Vagina (tissue), 2 donors: ENCODE measurements at regions not wholly inside any gene's neighbourhood (a gene's known extent, or its start where the extent isn't known, plus 50 kb on each side); places are given as distances from the start of the nearest gene placed in this dataset.

Experiments
- DNase-seq, 2 donors: peaks; one replicate each; pipeline ENCODE4 v3.0.0-alpha.2; 2017; ENCODE audit errors: extremely low spot score in 2 of 2
- H3K27ac ChIP-seq: fragments of 200-600 bp; sonication (generic); one replicate; pipeline ENCODE4 v1.5.1; 2019
- H3K27me3 ChIP-seq: fragments of 200-600 bp; sonication (generic); one replicate; pipeline ENCODE4 v1.5.1; 2019
- H3K36me3 ChIP-seq, 2 donors: fragments of 200-600 bp; sonication (generic); one replicate each; pipeline ENCODE4 v1.5.1; 2017 to 2019
- H3K4me1 ChIP-seq: fragments of 200-600 bp; sonication (generic); one replicate; pipeline ENCODE4 v1.5.1; 2019
- H3K4me3 ChIP-seq, 2 donors: fragments of 200-600 bp; sonication (generic); 1 replicate in 1 of 2; 2 replicates in 1 of 2; pipeline ENCODE4 v1.5.1; 2016 to 2019
- H3K9me3 ChIP-seq: fragments of 200-600 bp; sonication (generic); one replicate; pipeline ENCODE4 v1.5.1; 2019
- CTCF ChIP-seq, 3 experiments: fragments of 450-650 bp in 2 of 3; fragments of 200-600 bp in 1 of 3; sonication (generic) in 1 of 3; IDR thresholded peaks; one replicate each; pipeline ENCODE4 v1.5.1; 2017 to 2019; ENCODE audit warnings: antibody characterized with exemption in 3 of 3, mild to moderate bottlenecking in 2 of 3, moderate library complexity in 2 of 3
- POLR2A ChIP-seq, 2 donors: fragments of 450-650 bp; IDR thresholded peaks; one replicate each; pipeline ENCODE4 v1.6.1; 2017; ENCODE audit warnings: antibody characterized with exemption in 2 of 2, mild to moderate bottlenecking in 2 of 2, moderate library complexity in 2 of 2
- POLR2AphosphoS5 ChIP-seq, 2 donors: sonication (generic); formaldehyde crosslinking; IDR thresholded peaks; one replicate each; pipeline ENCODE4 v1.9.0; 2017; ENCODE audit warnings: antibody characterized with exemption in 2 of 2, mild to moderate bottlenecking in 2 of 2, low read depth in 1 of 2; ENCODE audit not compliant: insufficient read depth in 1 of 2
- intact Hi-C: fragments of 100-400 bp; cut with DNase I; formaldehyde crosslinking; loops from one replicate; pipeline ENCODE4 v1.15.1; 2023

- no peak for DNase-seq
- intact Hi-C loops: no loop called here
- TF ChIP-seq POLR2AphosphoS5 (IDR thresholded peaks at IDR 0.05; ENCODE audit: insufficient read depth in 1 of 2, low read depth in 1 of 2) (no peak), POLR2A (IDR thresholded peaks at IDR 0.05) (no peak), CTCF (IDR thresholded peaks at IDR 0.05) (no peak)
Measured at GRCh38 chr22:47460861-47461260, 698.4 kb downstream of the TBC1D22A start.

GRCh38 chr22:47460176-47460575, 697.7 kb downstream of the TBC1D22A start:
- TF ChIP-seq POLR2A (IDR thresholded peaks at IDR 0.05): no peak
- no peak for TF ChIP-seq POLR2AphosphoS5 (IDR thresholded peaks at IDR 0.05; ENCODE audit: insufficient read depth in 1 of 2, low read depth in 1 of 2)
- no peak for TF ChIP-seq CTCF (IDR thresholded peaks at IDR 0.05)
- Histone ChIP-seq H3K27ac (no peak overlapping the region), H3K36me3 (no peaks in the 10 kb centered on the region), H3K9me3 (no peaks in the 10 kb centered on the region), H3K27me3 (no peaks in the 10 kb centered on the region), H3K4me1 (no peaks in the 10 kb centered on the region), H3K4me3 (no peak overlapping the region)
- no peak for DNase-seq
- intact Hi-C loops: no loop called here

More at GRCh38 chr22:47460861-47461260, 698.4 kb downstream of the TBC1D22A start:
- H3K36me3 ChIP-seq: no peaks in the 10 kb centered on the region
- no peak overlapping the region for H3K4me3 ChIP-seq
- H3K27ac ChIP-seq: no peak overlapping the region
- no peaks in the 10 kb centered on the region for H3K4me1 ChIP-seq
- no peaks in the 10 kb centered on the region for H3K27me3 ChIP-seq
- no peaks in the 10 kb centered on the region for H3K9me3 ChIP-seq

GRCh38 chr22:47458348-47458747, 695.9 kb downstream of the TBC1D22A start:
- Histone ChIP-seq H3K27ac (no peak overlapping the region), H3K4me3 (no peak overlapping the region), H3K9me3 (no peaks in the 10 kb centered on the region), H3K4me1 (no peaks in the 10 kb centered on the region), H3K27me3 (no peaks in the 10 kb centered on the region), H3K36me3 (no peaks in the 10 kb centered on the region)
- TF ChIP-seq CTCF (IDR thresholded peaks at IDR 0.05) (no peak), POLR2A (IDR thresholded peaks at IDR 0.05) (no peak), POLR2AphosphoS5 (IDR thresholded peaks at IDR 0.05; ENCODE audit: insufficient read depth in 1 of 2, low read depth in 1 of 2) (no peak)
- DNase-seq: peak in 1 of 2 donors; percentile 52
- intact Hi-C loops: no loop called here

GRCh38 chr22:47457509-47458300, 695.3 kb downstream of the TBC1D22A start:
- Histone ChIP-seq H3K36me3 (no peaks in the 10 kb centered on the region), H3K27ac (no peak overlapping the region), H3K4me3 (no peak overlapping the region), H3K9me3 (no peaks in the 10 kb centered on the region), H3K27me3 (no peaks in the 10 kb centered on the region), H3K4me1 (no peaks in the 10 kb centered on the region)
- peak in 1 of 2 donors; percentile 52 for DNase-seq
- intact Hi-C loops: no loop called here
- no peak for TF ChIP-seq POLR2AphosphoS5 (IDR thresholded peaks at IDR 0.05; ENCODE audit: insufficient read depth in 1 of 2, low read depth in 1 of 2)
- no peak for TF ChIP-seq CTCF (IDR thresholded peaks at IDR 0.05)
- TF ChIP-seq POLR2A (IDR thresholded peaks at IDR 0.05): no peak

GRCh38 chr22:47457021-47457420, 694.6 kb downstream of the TBC1D22A start:
- H3K27me3 ChIP-seq: no peaks in the 10 kb centered on the region
- no peak overlapping the region for H3K4me3 ChIP-seq
- DNase-seq: peak; percentile 54 to 85
- TF ChIP-seq CTCF (IDR thresholded peaks at IDR 0.05) (no peak), POLR2A (IDR thresholded peaks at IDR 0.05) (no peak), POLR2AphosphoS5 (IDR thresholded peaks at IDR 0.05; ENCODE audit: insufficient read depth in 1 of 2, low read depth in 1 of 2) (no peak)
- intact Hi-C loops: no loop called here
- no peaks in the 10 kb centered on the region for H3K36me3 ChIP-seq
- H3K4me1 ChIP-seq: no peaks in the 10 kb centered on the region
- H3K27ac ChIP-seq: no peak overlapping the region
- no peaks in the 10 kb centered on the region for H3K9me3 ChIP-seq
